GM23248 (cell line): ENCODE measurements at regions not wholly inside any gene's neighbourhood (a gene's known extent, or its start where the extent isn't known, plus 50 kb on each side); places are given as distances from the start of the nearest gene placed in this dataset.

Experiments used
- EZH2 ChIP-seq: fragments of 200-600 bp; sonication (generic); IDR thresholded peaks from 2 replicates; pipeline ENCODE4 v1.6.1; 2018; ENCODE audit warnings: antibody characterized with exemption, mild to moderate bottlenecking; ENCODE audit not compliant: insufficient read depth, poor library complexity, severe bottlenecking
- EZH2phosphoT487 ChIP-seq: fragments of 200-600 bp; sonication (generic); IDR thresholded peaks from 2 replicates; pipeline ENCODE4 v1.6.1; 2018; ENCODE audit warnings: antibody characterized with exemption, moderate library complexity, mild to moderate bottlenecking, low read depth; ENCODE audit not compliant: insufficient read depth

DNA sequence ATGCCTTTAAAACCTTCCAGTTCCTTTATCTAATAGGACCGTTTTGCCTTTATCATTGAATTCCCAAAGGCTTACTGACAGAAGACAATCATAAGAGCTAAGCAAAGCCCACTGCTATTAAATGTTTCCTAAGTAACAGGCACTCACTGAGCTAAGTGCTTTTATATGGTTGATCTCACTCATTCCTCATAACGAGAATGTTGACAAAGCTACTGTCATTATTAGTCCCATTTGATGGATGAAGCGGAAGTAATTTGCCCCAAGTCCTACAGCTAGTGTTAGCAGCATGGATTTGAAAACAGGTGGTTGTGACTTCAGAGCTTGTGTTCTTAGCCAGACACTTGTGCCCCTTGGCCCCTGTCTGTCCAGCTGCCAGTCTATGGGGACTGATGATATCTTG lies 134.8 kb upstream of the SERPINE2 start:
- TF ChIP-seq EZH2phosphoT487 (no peak), EZH2 (no peak)
